ENCODE measurements at regions not wholly inside any gene's neighbourhood (a gene's known extent, or its start where the extent isn't known, plus 50 kb on each side); places are given as distances from the start of the nearest gene placed in this dataset.

DNA sequence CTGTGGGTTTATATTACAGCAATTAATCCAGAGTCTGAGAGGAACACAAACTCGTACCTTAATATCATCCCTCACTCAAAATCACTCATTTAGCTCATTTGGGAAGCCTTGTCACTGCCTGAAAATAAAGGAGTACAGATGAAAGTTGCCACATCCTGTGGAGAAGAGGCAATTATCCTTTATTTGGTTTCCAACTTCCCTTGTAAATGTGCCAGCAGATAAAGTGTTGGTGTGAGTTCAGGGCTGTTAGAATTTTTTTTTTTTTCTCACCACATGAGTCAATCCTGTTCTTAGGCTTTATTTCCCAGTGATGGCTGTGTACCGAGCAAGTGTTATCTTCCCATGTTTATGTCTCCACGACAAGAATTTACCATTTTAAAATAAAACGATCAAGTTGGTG is 99.0 kb upstream of the SMIM30 start:
- no peak overlapping the region for H3K4me3 ChIP-seq
- H3K4me1 ChIP-seq, result no peaks in the 10 kb centered on the region; a peak in 1 of 20 replicates
- no peak overlapping the region for H3K9ac ChIP-seq
- H3K4me2 ChIP-seq, result no peak overlapping the region
- no peak overlapping the region for H3K27ac ChIP-seq
- no peak for TF ChIP-seq Cebpa-rat (IDR thresholded peaks at IDR 0.05)
- H3K27me3 ChIP-seq, result no peaks in the 10 kb centered on the region
- no peaks in the 10 kb centered on the region for H3K36me3 ChIP-seq
- H3K9me3 ChIP-seq (replicated peaks in 1 of 11), result no peaks in the 10 kb centered on the region
- H4K20me1 ChIP-seq, result no peaks in the 10 kb centered on the region

DNA sequence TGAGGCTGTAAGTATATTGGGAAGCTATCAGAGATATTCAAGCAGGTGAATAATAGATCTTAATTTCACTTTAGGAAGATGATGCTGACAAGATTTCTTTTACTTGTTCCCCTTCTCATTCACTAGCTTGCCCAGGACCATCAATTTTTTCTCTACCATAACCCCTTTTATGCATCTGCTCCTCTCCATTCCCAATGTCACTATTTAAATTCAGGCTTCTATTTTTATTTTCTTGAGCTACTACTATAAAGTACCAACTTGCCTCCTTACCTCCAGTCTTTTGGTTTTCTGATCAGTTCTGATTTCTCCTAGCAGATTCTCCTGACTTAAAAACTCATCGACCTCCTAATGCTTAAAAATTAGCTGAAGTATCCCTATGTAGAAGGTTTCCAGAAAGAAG is 97.7 kb upstream of the SMIM30 start:
- Histone ChIP-seq H3K4me2 (no peak overlapping the region), H3K27ac (no peak overlapping the region), H3K4me3 (no peak overlapping the region), H3K4me1 (no peaks in the 10 kb centered on the region; a peak in 1 of 20 replicates), H3K27me3 (no peaks in the 10 kb centered on the region), H3K9me3 (replicated peaks in 1 of 11) (no peaks in the 10 kb centered on the region), H3K9ac (no peak overlapping the region), H4K20me1 (no peaks in the 10 kb centered on the region), H3K36me3 (no peaks in the 10 kb centered on the region)
- TF ChIP-seq Cebpa-rat (IDR thresholded peaks at IDR 0.05), result no peak

GRCh38 chr7:113209449-113210203 is 91.3 kb upstream of the SMIM30 start:
- H3K36me3 ChIP-seq, result no peaks in the 10 kb centered on the region
- H3K4me2 ChIP-seq, result no peak overlapping the region
- H4K20me1 ChIP-seq, result no peaks in the 10 kb centered on the region
- H3K9me3 ChIP-seq (replicated peaks in 1 of 11), result no peaks in the 10 kb centered on the region
- no peak overlapping the region for H3K9ac ChIP-seq
- H3K4me3 ChIP-seq, result no peak overlapping the region
- no peak overlapping the region for H3K27ac ChIP-seq
- H3K4me1 ChIP-seq, result peaks cover 0 to 6% (median 2%) of the 10 kb centered on the region in 10 experiments; a peak in 5 of 20 replicates
- TF ChIP-seq Cebpa-rat (IDR thresholded peaks at IDR 0.05), result no peak
- H3K27me3 ChIP-seq, result no peaks in the 10 kb centered on the region

- H3K4me3 ChIP-seq, result no peak overlapping the region
- no peaks in the 10 kb centered on the region for H4K20me1 ChIP-seq
These were observed 89.6 kb upstream of the SMIM30 start for GRCh38 chr7:113207931-113208330.

DNA sequence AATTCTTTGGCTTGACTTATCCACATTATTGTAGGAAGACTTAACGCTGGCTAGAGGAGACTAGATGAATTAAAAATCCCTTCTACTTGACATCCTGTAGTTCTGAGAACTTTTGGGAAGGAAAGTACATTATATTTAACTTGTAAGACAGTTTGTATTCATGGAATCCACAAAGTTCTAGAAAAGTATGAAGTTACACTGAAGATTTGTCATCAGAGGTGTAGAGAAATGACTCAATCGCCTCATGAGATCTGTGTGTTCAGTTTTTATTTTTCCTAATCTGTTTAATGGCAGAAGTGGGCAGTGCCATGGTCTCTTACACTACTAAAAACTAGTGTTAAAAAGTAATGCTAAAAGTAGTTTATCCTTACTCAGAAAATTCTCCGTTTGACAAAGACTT is 89.1 kb upstream of the SMIM30 start:
- no peak overlapping the region for H3K27ac ChIP-seq
- no peak for TF ChIP-seq Cebpa-rat (IDR thresholded peaks at IDR 0.05)
- no peaks in the 10 kb centered on the region for H3K9me3 ChIP-seq (replicated peaks in 1 of 11)
- H3K4me1 ChIP-seq, result peaks cover 0 to 6% (median 2%) of the 10 kb centered on the region in 10 experiments; a peak in 5 of 20 replicates
- no peak overlapping the region for H3K4me3 ChIP-seq
- no peak overlapping the region for H3K4me2 ChIP-seq
- H4K20me1 ChIP-seq, result no peaks in the 10 kb centered on the region
- no peaks in the 10 kb centered on the region for H3K36me3 ChIP-seq
- H3K9ac ChIP-seq, result no peak overlapping the region
- H3K27me3 ChIP-seq, result no peaks in the 10 kb centered on the region

More at GRCh38 chr7:113207931-113208330, 89.6 kb upstream of the SMIM30 start:
- Histone ChIP-seq H3K36me3 (no peaks in the 10 kb centered on the region), H3K27me3 (no peaks in the 10 kb centered on the region), H3K9ac (no peak overlapping the region), H3K4me1 (peaks cover 0 to 6% (median 2%) of the 10 kb centered on the region in 10 experiments; a peak in 5 of 20 replicates), H3K4me2 (no peak overlapping the region), H3K27ac (no peak overlapping the region), H3K9me3 (replicated peaks in 1 of 11) (no peaks in the 10 kb centered on the region)
- no peak for TF ChIP-seq Cebpa-rat (IDR thresholded peaks at IDR 0.05)

- Histone ChIP-seq H3K9ac (no peak overlapping the region), H3K27me3 (no peaks in the 10 kb centered on the region), H3K27ac (no peak overlapping the region), H3K9me3 (replicated peaks in 1 of 11) (no peaks in the 10 kb centered on the region), H3K36me3 (no peaks in the 10 kb centered on the region), H3K4me3 (no peak overlapping the region), H3K4me1 (peaks cover 0 to 6% (median under 1%) of the 10 kb centered on the region in 10 experiments; a peak in 5 of 20 replicates), H3K4me2 (no peak overlapping the region), H4K20me1 (no peaks in the 10 kb centered on the region)
- no peak for TF ChIP-seq Cebpa-rat (IDR thresholded peaks at IDR 0.05)
These were observed 86.1 kb upstream of the SMIM30 start for GRCh38 chr7:113204415-113204814.

DNA sequence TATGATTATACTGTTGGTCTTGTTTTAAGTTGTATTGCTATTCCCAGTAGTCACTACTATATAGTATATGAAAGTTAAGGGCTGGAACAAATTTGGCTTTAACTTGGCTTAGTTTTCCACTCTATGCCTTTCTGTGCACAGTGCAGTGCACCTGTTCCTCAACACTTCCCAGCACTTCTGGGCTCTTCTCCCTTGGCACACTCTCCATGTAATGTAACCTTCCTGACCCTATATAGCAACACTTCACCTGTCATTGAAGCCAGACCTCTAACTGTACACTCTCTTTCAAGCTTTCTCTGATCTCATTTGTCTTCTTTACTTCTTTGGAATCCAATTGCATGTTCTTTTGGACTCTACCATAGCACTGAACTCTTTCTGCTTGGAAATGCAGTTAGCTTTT is 83.9 kb upstream of the SMIM30 start:
- H3K36me3 ChIP-seq, result no peaks in the 10 kb centered on the region

GRCh38 chr7:113200281-113200680 is 81.9 kb upstream of the SMIM30 start:
- Histone ChIP-seq H3K4me2 (no peak overlapping the region), H3K9me3 (replicated peaks in 1 of 11) (no peaks in the 10 kb centered on the region), H3K36me3 (no peaks in the 10 kb centered on the region), H3K9ac (no peak overlapping the region), H4K20me1 (no peaks in the 10 kb centered on the region), H3K4me1 (peaks cover 0 to 3% (median 0%) of the 10 kb centered on the region in 10 experiments; a peak in 4 of 20 replicates), H3K4me3 (no peak overlapping the region), H3K27me3 (no peaks in the 10 kb centered on the region), H3K27ac (no peak overlapping the region)
- no peak for TF ChIP-seq Cebpa-rat (IDR thresholded peaks at IDR 0.05)

More for the DNA sequence above, 83.9 kb upstream of the SMIM30 start:
- Histone ChIP-seq H3K4me1 (peaks cover 0 to 6% (median 0%) of the 10 kb centered on the region in 10 experiments; a peak in 4 of 20 replicates), H3K9ac (no peak overlapping the region), H3K4me2 (no peak overlapping the region), H3K27ac (no peak overlapping the region), H3K4me3 (no peak overlapping the region), H3K27me3 (no peaks in the 10 kb centered on the region), H3K9me3 (replicated peaks in 1 of 11) (no peaks in the 10 kb centered on the region), H4K20me1 (no peaks in the 10 kb centered on the region)
- TF ChIP-seq Cebpa-rat (IDR thresholded peaks at IDR 0.05), result no peak

GRCh38 chr7:113199841-113200240 is 81.5 kb upstream of the SMIM30 start:
- Histone ChIP-seq H3K27ac (no peak overlapping the region), H3K4me3 (no peak overlapping the region), H3K27me3 (no peaks in the 10 kb centered on the region), H3K9me3 (replicated peaks in 1 of 11) (no peaks in the 10 kb centered on the region), H3K4me1 (no peaks in the 10 kb centered on the region), H3K4me2 (no peak overlapping the region), H3K9ac (no peak overlapping the region), H4K20me1 (no peaks in the 10 kb centered on the region), H3K36me3 (no peaks in the 10 kb centered on the region)
- TF ChIP-seq Cebpa-rat (IDR thresholded peaks at IDR 0.05), result no peak

DNA sequence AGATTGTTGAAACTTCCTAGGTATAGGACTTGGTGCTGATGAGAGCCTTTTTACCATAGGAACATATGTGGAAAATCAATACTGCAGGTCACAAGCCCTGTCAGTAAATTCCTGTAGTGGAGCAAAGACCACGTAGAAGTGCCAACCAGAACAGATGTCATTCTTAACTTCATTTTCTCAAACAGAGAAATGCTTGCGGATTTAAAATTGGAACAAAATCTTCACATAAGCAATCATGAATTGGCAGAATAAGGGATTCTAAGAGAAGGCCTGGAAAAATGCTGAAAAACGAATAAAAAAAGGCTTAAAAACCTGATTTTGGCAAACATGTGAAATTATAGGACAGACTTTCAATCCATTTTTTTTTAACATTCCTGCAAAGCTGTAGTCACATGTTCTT is 80.8 kb upstream of the SMIM30 start:
- H3K4me3 ChIP-seq, result no peak overlapping the region
- no peaks in the 10 kb centered on the region for H3K36me3 ChIP-seq
- no peak overlapping the region for H3K27ac ChIP-seq
- H3K9me3 ChIP-seq (replicated peaks in 1 of 11), result no peaks in the 10 kb centered on the region
- H3K4me2 ChIP-seq, result no peak overlapping the region
- H3K27me3 ChIP-seq, result no peaks in the 10 kb centered on the region
- H4K20me1 ChIP-seq, result no peaks in the 10 kb centered on the region
- H3K9ac ChIP-seq, result no peak overlapping the region
- no peak for TF ChIP-seq Cebpa-rat (IDR thresholded peaks at IDR 0.05)
- no peaks in the 10 kb centered on the region for H3K4me1 ChIP-seq
